HFFc6 (cell line): ENCODE measurements at regions not wholly inside any gene's neighbourhood (a gene's known extent, or its start where the extent isn't known, plus 50 kb on each side); places are given as distances from the start of the nearest gene placed in this dataset.
A peak's percentile ranks its signal among the peaks of the same experiment; 100 is the strongest.
"Not testable (repeated sequence)": the region's sequence is repeated elsewhere in the genome, so short reads cannot be mapped to it uniquely, and the experiment has no call there.

ENCODE experiments used
- DNase-seq: peaks from one replicate; pipeline ENCODE4 v3.0.0-alpha.2; 2018
- H3K27ac Mint-ChIP-seq: 2 replicates; pipeline ENCODE4 v1.8.0; 2020; ENCODE audit warnings: mild to moderate bottlenecking, mixed read lengths
- H3K27me3 Mint-ChIP-seq: 2 replicates; pipeline ENCODE4 v1.8.0; 2021; ENCODE audit warnings: mild to moderate bottlenecking, moderate library complexity, mixed read lengths; ENCODE audit not compliant: insufficient read depth
- H3K36me3 Mint-ChIP-seq: 2 replicates; pipeline ENCODE4 v1.8.0; 2021; ENCODE audit warnings: low read depth, mixed read lengths
- H3K4me1 Mint-ChIP-seq: 2 replicates; pipeline ENCODE4 v1.8.0; 2020; ENCODE audit warnings: low read depth, mixed read lengths
- H3K4me3 Mint-ChIP-seq: 2 replicates; pipeline ENCODE4 v1.8.0; 2020; ENCODE audit warnings: mild to moderate bottlenecking, moderate library complexity, mixed read lengths
- H3K9me3 Mint-ChIP-seq: 2 replicates; pipeline ENCODE4 v1.8.0; 2020; ENCODE audit warnings: mild to moderate bottlenecking, mixed read lengths
- CTCF ChIP-seq: fragments of 200-600 bp; sonication (generic); IDR thresholded peaks from 2 replicates; pipeline ENCODE4 v1.5.0; 2021; ENCODE audit warnings: antibody characterized with exemption, mild to moderate bottlenecking

GRCh38 chr1:166490437-166490991 is 323.7 kb upstream of the FAM78B start:
- H3K27me3 Mint-ChIP-seq: no peaks in the 10 kb centered on the region
- H3K9me3 Mint-ChIP-seq: no peaks in the 10 kb centered on the region
- H3K4me3 Mint-ChIP-seq: no peak overlapping the region
- H3K4me1 Mint-ChIP-seq: no peaks in the 10 kb centered on the region; the same call in 1 of the 2 replicates
- DNase-seq: no peak
- H3K36me3 Mint-ChIP-seq: no peaks in the 10 kb centered on the region
- TF ChIP-seq CTCF: no peak
- no peak overlapping the region for H3K27ac Mint-ChIP-seq

GRCh38 chr1:166493765-166494164 is 327.0 kb upstream of the FAM78B start:
- not testable (repeated sequence) for H3K4me1 Mint-ChIP-seq, H3K27me3 Mint-ChIP-seq, H3K4me3 Mint-ChIP-seq, H3K27ac Mint-ChIP-seq, H3K36me3 Mint-ChIP-seq, H3K9me3 Mint-ChIP-seq, DNase-seq

GRCh38 chr1:166507347-166507746 is 331.9 kb upstream of the POGK start:
- H3K4me3 Mint-ChIP-seq: no peak overlapping the region
- H3K4me1 Mint-ChIP-seq: no peaks in the 10 kb centered on the region
- H3K27me3 Mint-ChIP-seq: no peaks in the 10 kb centered on the region
- 0 out of 2 replicates have a peak, but pooled peaks cover 5% of the 10 kb centered on the region for H3K36me3 Mint-ChIP-seq
- no peak overlapping the region for H3K27ac Mint-ChIP-seq
- no peak for TF ChIP-seq CTCF
- H3K9me3 Mint-ChIP-seq: no peaks in the 10 kb centered on the region
- no peak for DNase-seq

- Mint-ChIP-seq H3K27me3 (no peaks in the 10 kb centered on the region), H3K36me3 (peaks cover 9% of the 10 kb centered on the region; the same call in 1 of the 2 replicates), H3K4me3 (no peak overlapping the region), H3K4me1 (no peaks in the 10 kb centered on the region), H3K27ac (no peak overlapping the region), H3K9me3 (peaks cover 4% of the 10 kb centered on the region; the same call in 1 of the 2 replicates)
- TF ChIP-seq CTCF: no peak
- DNase-seq: peak; percentile 8
Observed at GRCh38 chr1:166511761-166512160, 327.5 kb upstream of the POGK start.

- Mint-ChIP-seq H3K27ac (no peak overlapping the region), H3K27me3 (no peaks in the 10 kb centered on the region), H3K4me3 (no peak overlapping the region), H3K9me3 (peaks cover 4% of the 10 kb centered on the region; the same call in 1 of the 2 replicates), H3K4me1 (no peaks in the 10 kb centered on the region), H3K36me3 (peaks cover 9% of the 10 kb centered on the region; the same call in 1 of the 2 replicates)
- no peak for TF ChIP-seq CTCF
- DNase-seq: no peak
Observed at GRCh38 chr1:166514067-166514466, 325.2 kb upstream of the POGK start.

GRCh38 chr1:166527752-166528151 is 311.5 kb upstream of the POGK start:
- no peak for DNase-seq
- no peak overlapping the region for H3K27ac Mint-ChIP-seq
- no peaks in the 10 kb centered on the region; the same call in 1 of the 2 replicates for H3K27me3 Mint-ChIP-seq
- no peaks in the 10 kb centered on the region for H3K4me1 Mint-ChIP-seq
- H3K9me3 Mint-ChIP-seq: peaks cover 18% of the 10 kb centered on the region
- H3K36me3 Mint-ChIP-seq: no peaks in the 10 kb centered on the region
- no peak overlapping the region for H3K4me3 Mint-ChIP-seq
- TF ChIP-seq CTCF: no peak
